ENCODE measurements at regions not wholly inside any gene's neighbourhood (a gene's known extent, or its start where the extent isn't known, plus 50 kb on each side); places are given as distances from the start of the nearest gene placed in this dataset.

DNA sequence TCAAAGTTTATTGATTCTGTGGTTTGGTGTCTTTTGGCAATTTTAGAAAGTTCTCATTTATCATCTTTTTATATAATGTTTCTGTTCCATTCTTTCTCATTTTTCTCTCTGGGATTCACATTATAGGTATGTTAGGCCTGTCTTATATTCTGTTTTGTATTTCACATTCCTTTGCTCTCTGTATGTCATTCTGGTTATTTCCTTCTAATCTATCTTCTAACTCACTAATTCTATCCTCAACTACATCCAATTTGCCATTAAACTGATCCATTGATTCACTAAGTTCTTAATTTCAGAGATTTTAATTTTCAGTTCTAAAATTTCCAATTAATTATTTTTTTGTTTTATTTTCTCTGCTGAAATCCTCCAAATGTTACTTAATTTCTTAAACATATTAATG lies 234.8 kb downstream of the FOXD2 start:
- H3K27ac ChIP-seq: no peak overlapping the region
- H3K36me3 ChIP-seq: no peaks in the 10 kb centered on the region
- H3K4me1 ChIP-seq: no peaks in the 10 kb centered on the region
- H3K4me3 ChIP-seq: no peak overlapping the region
- H3K9me3 ChIP-seq: no peaks in the 10 kb centered on the region
- TF ChIP-seq, protein P1, sequence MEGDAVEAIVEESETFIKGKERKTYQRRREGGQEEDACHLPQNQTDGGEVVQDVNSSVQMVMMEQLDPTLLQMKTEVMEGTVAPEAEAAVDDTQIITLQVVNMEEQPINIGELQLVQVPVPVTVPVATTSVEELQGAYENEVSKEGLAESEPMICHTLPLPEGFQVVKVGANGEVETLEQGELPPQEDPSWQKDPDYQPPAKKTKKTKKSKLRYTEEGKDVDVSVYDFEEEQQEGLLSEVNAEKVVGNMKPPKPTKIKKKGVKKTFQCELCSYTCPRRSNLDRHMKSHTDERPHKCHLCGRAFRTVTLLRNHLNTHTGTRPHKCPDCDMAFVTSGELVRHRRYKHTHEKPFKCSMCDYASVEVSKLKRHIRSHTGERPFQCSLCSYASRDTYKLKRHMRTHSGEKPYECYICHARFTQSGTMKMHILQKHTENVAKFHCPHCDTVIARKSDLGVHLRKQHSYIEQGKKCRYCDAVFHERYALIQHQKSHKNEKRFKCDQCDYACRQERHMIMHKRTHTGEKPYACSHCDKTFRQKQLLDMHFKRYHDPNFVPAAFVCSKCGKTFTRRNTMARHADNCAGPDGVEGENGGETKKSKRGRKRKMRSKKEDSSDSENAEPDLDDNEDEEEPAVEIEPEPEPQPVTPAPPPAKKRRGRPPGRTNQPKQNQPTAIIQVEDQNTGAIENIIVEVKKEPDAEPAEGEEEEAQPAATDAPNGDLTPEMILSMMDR (IDR thresholded peaks at IDR 0.05): no peak
- no peak for TF ChIP-seq POLR2A (IDR thresholded peaks at IDR 0.05)
- DNase-seq: no peak
- no peaks in the 10 kb centered on the region for H3K27me3 ChIP-seq

DNA sequence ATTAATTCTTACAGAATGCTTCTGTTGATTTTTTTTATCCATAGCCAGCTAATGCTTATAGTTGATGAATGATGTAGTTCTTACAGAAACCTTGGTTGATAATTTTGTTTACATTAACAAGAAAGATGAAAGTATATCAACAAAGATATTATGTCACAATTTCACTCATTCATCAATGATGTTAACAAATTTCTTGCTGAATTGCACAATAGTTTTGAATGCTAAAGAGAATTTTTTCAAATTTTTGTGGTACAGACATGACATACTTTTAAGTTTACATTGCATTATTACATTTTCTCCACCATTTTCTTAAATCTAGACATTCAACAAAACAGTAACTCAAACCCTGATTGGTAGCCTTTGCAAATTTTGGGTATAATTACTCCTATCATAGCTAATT lies 236.3 kb downstream of the FOXD2 start:
- Histone ChIP-seq H3K4me1 (no peaks in the 10 kb centered on the region), H3K9me3 (no peaks in the 10 kb centered on the region), H3K36me3 (no peaks in the 10 kb centered on the region), H3K27ac (no peak overlapping the region), H3K27me3 (no peaks in the 10 kb centered on the region), H3K4me3 (no peak overlapping the region)
- no peak for TF ChIP-seq POLR2A (IDR thresholded peaks at IDR 0.05)
- TF ChIP-seq, protein P1 (IDR thresholded peaks at IDR 0.05): no peak
- DNase-seq: no peak

- Histone ChIP-seq H3K4me3 (no peak overlapping the region), H3K27ac (no peak overlapping the region), H3K9me3 (no peaks in the 10 kb centered on the region), H3K4me1 (no peaks in the 10 kb centered on the region), H3K36me3 (no peaks in the 10 kb centered on the region), H3K27me3 (no peaks in the 10 kb centered on the region)
- DNase-seq: no peak
- TF ChIP-seq, protein P1 (IDR thresholded peaks at IDR 0.05): no peak
- TF ChIP-seq POLR2A (IDR thresholded peaks at IDR 0.05): no peak
These were observed 237.3 kb downstream of the FOXD2 start for GRCh38 chr1:47675047-47675675.

DNA sequence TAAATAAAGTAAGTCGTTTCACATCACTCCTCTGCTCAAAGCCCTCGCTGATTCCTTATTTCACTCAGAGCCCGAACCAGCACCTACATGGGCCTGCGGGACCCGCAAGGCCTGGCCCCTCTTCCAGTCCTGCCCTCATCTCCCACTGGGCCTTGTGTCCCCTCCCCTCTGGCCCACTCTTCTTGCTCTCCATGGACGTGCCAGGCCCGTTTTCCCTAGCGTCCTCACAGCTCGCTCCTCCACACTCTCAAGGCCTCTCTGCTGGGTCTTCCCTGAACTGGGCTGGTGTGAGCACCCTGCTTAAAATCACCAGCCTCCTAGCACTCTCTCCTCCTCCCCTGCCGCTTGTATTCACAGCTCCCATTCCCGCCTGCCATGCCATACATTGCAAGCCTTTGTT lies 237.9 kb downstream of the FOXD2 start:
- H3K4me3 ChIP-seq: no peak overlapping the region
- no peak overlapping the region for H3K27ac ChIP-seq
- TF ChIP-seq, protein P1 (IDR thresholded peaks at IDR 0.05): no peak
- no peaks in the 10 kb centered on the region for H3K9me3 ChIP-seq
- H3K27me3 ChIP-seq: no peaks in the 10 kb centered on the region
- H3K36me3 ChIP-seq: no peaks in the 10 kb centered on the region
- DNase-seq: no peak
- H3K4me1 ChIP-seq: no peaks in the 10 kb centered on the region

DNA sequence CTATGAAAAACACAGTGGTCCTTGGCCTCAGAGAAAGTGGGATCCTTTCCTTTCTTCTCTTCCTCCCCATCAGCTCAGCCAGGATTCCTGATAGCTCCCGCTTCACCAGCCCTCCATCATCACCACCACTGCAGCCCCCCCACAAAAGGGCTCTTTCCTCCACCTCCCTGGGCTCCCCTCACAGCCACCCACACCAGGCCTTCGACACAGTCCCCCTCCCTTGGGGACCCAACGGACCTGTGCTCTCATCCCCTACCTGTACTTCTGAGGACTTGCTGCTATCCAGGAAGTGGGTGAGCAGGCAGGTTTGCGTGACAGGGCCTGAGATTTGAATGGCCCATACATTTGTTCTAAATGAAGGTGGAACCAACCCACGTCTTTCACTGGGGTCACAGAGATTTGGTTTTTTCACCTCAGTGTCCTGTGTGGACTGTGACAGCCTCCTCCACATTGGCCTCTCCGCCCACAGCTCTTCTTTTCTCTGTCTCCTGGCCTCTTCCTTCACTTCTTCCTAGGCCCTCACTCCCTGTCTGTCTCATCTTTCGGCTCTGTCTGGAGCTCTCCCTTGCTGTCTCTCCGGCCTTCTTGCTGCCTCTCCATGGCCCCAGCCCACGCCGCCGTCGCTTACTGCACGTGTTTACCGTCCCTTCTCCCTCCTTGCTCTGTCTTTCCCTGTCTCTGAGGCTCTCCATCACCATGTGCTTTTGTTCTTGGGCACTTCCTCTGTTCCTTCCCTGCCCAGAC lies 238.6 kb downstream of the FOXD2 start:
- no peaks in the 10 kb centered on the region for H3K4me1 ChIP-seq
- no peak overlapping the region for H3K4me3 ChIP-seq
- H3K27me3 ChIP-seq: no peaks in the 10 kb centered on the region
- TF ChIP-seq POLR2A (IDR thresholded peaks at IDR 0.05): no peak
- TF ChIP-seq, protein P1 (IDR thresholded peaks at IDR 0.05): no peak
- H3K27ac ChIP-seq: no peak overlapping the region
- no peak for DNase-seq
- H3K9me3 ChIP-seq: no peaks in the 10 kb centered on the region
- H3K36me3 ChIP-seq: no peaks in the 10 kb centered on the region

Data from Peyer's patch (tissue), 4 donors.